ENCODE measurements at regions not wholly inside any gene's neighbourhood (a gene's known extent, or its start where the extent isn't known, plus 50 kb on each side); places are given as distances from the start of the nearest gene placed in this dataset.
"Not testable (repeated sequence)": the region's sequence is repeated elsewhere in the genome, so short reads cannot be mapped to it uniquely, and the experiment has no call there.

- not testable (repeated sequence) for ATAC-seq; DNase-seq (ENCODE audit: low spot score)
Observed at GRCh38 chr14:51467392-51467791, 184.3 kb upstream of the FRMD6 start.

- no peak for ATAC-seq
- DNase-seq (ENCODE audit: low spot score), result no peak
Observed at GRCh38 chr14:51468523-51468922, 183.2 kb upstream of the FRMD6 start.

- ATAC-seq (no peak), DNase-seq (ENCODE audit: low spot score) (no peak)
Observed at GRCh38 chr14:51472881-51473280, 178.8 kb upstream of the FRMD6 start.

GRCh38 chr14:51473351-51473750 is 178.4 kb upstream of the FRMD6 start:
- DNase-seq (ENCODE audit: low spot score), result no peak
- no peak for ATAC-seq

DNA sequence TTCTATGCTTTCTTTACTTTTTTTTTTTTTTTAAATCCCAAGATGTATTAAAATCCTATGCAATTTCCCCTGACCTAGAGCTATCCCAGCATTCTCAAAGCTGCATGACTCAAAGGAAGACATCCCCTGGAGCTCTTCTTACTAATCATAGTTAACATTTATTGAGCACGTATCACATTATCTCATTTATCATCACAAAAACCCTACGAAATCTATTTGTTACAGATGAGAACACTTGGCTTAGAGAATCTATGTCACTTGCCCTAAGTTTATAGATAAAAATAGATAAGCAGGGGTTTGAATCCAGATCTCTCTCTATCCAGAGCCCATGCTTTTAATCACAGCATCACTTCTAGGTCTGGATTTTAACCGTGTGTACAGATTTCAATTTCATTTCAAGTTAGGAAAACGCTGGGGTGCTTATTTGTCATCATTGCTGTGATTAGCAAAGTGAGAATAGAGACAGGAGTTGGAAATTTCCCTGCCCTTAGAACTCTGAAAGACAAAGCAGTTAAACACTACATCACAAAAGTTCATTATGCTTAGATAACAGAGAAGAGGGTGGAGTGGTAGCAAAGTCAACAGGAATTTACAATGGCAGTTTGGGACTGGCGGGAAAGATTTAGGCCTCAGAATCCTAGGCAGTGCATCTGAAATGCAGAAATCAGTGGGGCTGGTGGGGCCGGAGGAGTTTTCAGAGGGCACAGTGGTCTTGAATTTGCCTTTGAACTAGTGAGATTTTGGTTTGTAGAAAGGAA is 177.7 kb upstream of the FRMD6 start:
- no peak for DNase-seq (ENCODE audit: low spot score)
- no peak for ATAC-seq

DNA sequence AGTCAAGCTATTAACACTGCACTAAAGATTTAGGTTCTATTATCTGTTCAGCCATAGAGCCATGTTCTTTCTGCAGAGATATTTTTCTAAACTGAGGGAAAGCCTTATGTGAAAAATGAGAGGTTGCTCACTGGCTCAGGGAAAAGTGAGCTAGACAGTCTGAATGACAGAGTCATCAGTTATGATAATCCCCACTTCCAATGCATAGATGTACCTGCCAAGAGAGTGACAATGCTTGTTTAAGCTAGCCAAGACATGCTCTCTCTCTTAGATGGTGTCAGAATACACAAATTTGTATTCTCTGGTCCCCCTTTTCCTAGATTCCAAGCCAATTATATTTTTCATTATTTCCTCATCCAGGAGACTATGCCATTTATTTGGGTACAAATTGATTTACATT is 176.9 kb upstream of the FRMD6 start:
- DNase-seq (ENCODE audit: low spot score), result no peak
- ATAC-seq, result no peak

- DNase-seq (ENCODE audit: low spot score) (no peak), ATAC-seq (no peak)
Observed at GRCh38 chr14:51478175-51478621, 173.5 kb upstream of the FRMD6 start.

- DNase-seq (ENCODE audit: low spot score), result no peak
- ATAC-seq, result no peak
Observed at GRCh38 chr14:51479584-51480325, 172.0 kb upstream of the FRMD6 start.

- ATAC-seq, result no peak
- DNase-seq (ENCODE audit: low spot score), result no peak
Observed at GRCh38 chr14:51481643-51482042, 170.1 kb upstream of the FRMD6 start.

DNA sequence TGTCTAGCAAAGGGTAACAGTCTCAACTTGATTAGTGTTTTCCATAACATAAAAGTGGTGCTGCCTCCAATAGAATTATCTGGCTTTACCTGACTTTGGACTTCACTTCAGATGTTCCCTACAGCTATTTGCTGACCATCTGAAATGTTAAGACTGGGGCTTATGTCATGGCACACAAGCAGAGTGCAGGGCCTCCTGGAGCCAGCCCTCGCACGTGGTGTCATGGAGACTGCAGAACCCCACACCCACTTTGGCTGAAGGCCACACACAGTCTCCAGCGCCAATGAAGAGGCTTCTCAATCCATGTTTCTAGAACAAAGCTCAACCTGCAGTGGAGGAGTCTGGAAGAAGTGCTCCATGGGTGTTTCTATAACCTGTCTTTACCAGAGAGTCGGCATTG is 169.6 kb upstream of the FRMD6 start:
- no peak for DNase-seq (ENCODE audit: low spot score)
- ATAC-seq, result no peak

GRCh38 chr14:51484485-51484884 is 167.2 kb upstream of the FRMD6 start:
- DNase-seq (ENCODE audit: low spot score), result no peak
- no peak for ATAC-seq

DNA sequence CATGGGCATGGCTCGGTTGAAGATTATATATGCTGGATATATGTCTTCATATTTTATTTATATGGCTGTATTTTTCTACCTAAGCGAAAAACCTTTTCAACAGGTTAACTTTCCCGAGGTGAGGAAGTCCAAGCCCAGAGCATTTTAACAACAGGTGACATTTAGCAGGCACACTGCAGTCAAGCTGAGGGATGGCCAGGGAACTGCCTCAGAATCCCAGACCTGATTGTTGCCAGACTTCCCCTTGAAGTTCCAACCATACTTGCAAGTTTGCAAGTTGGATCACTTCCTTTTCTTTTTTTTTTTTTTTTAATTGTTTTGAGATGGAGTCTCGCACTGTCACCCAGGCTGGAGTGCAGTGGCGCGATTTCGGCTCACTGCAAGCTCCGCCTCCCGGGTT is 166.0 kb upstream of the FRMD6 start:
- no peak for DNase-seq (ENCODE audit: low spot score)
- no peak for ATAC-seq

DNA sequence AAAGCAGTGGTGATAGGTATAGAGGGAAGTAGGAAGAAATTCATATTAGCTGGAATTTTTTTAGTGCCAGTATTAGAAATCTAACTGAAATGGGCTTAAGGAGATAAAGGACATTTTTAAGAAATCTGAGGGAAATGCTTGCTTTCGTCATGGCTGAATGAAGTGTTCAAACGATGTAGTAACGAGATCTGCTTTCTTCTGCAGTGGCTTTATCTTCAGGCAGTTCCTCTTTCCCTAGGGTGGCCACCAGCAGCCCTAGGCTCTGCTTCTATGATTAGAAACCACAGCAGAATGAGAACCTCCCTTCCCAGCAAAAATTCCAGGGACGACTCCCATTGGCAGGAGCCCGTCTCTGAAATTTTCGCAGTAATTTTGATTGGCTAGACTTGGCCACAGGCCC is 163.9 kb upstream of the FRMD6 start:
- ATAC-seq, result no peak
- no peak for DNase-seq (ENCODE audit: low spot score)

DNA sequence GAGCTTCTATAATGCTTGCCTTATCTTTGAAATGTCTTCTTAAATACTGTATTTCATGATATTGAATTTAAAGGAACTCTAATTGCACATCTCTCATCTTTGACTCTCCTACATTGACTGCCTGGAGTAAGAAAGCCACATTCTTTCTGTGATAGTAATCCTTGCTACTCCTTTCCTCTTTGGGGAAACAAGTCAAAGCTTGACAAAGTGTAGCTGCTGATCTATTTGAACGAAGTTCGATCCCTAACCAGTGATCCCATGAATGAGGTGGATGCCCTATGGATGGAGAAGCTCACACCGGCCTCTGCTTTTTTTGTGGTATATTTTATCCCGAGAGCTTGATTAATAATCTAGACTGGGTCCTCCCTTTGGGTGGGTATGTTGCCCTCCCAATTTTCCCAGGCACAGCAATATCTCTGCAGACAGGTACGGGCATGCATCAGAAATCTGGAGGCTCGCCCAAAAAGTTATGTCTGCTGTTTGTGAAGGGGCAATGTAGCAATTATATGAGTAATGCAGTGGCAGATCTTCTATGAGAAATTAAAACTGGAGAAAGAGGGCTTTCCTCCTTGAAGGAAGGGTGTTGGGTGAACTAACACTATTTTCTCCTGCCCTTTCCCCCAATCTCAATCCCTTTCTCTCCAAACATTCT is 163.0 kb upstream of the FRMD6 start:
- ATAC-seq, result no peak
- DNase-seq (ENCODE audit: low spot score), result no peak

- DNase-seq (ENCODE audit: low spot score), result no peak
- no peak for ATAC-seq
Observed at GRCh38 chr14:51490205-51490604, 161.5 kb upstream of the FRMD6 start.

DNA sequence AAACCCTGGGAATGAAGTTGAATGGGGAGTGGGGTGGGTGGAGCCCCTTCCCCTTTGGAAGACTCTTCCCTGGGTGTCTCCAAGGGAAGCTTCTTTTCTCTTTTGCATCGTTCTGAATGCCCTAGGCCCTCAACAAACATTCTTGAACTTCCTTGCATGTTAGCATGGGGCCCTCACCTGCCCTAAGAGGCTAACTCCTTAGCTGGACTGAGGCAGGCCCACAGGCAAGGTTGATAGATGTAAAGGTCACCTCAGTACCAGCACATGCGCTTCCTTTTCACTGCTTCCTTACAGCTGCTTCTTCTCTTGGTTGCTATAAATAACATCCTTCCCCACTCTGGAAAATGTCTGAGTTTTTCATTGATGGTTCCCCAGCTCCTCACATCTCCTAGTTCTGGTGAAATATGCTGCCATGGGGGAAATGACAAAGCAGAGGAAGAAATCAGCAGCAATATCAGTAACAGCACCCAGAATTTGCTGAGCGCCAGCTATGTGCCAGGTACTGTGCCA is 160.6 kb upstream of the FRMD6 start:
- no peak for ATAC-seq

GRCh38 chr14:51491776-51492175 is 159.9 kb upstream of the FRMD6 start:
- DNase-seq (ENCODE audit: low spot score) (no peak), ATAC-seq (no peak)

More for the DNA sequence above, 160.6 kb upstream of the FRMD6 start:
- no peak for DNase-seq (ENCODE audit: low spot score)

- ATAC-seq (no peak), DNase-seq (ENCODE audit: low spot score) (no peak)
Observed at GRCh38 chr14:51495319-51495718, 156.4 kb upstream of the FRMD6 start.

- DNase-seq (ENCODE audit: low spot score), result no peak
- peak; percentile 94 for ATAC-seq
Observed at GRCh38 chr14:51498411-51499227, 153.1 kb upstream of the FRMD6 start.

GRCh38 chr14:51500776-51501175 is 150.9 kb upstream of the FRMD6 start:
- ATAC-seq (peak; percentile 47), DNase-seq (ENCODE audit: low spot score) (no peak)

- DNase-seq (ENCODE audit: low spot score), result no peak
- no peak for ATAC-seq
Observed at GRCh38 chr14:51501746-51502145, 150.0 kb upstream of the FRMD6 start.
